Adipose tissue (tissue), 3 donors: ENCODE measurements at regions not wholly inside any gene's neighbourhood (a gene's known extent, or its start where the extent isn't known, plus 50 kb on each side); places are given as distances from the start of the nearest gene placed in this dataset.

Experiments
- H3K27ac ChIP-seq: one replicate; pipeline ENCODE4 v1.5.1; 2013; ENCODE audit warnings: low read depth, low read length
- WGBS, 3 donors: extraction: QIAGEN DNeasy Blood & Tissue Kit; methylation state at CpG; one replicate each; pipeline ENCODE4 v1.1.7; 2013; 5-methylcytosine and 5-hydroxymethylcytosine counted together
- donor health status: healthy with polysubstance abuse.
- donor health status: Bipolar disorder and iron deficiency.
- donor health status: healthy.

GRCh38 chr6:132165677-132166076 is 214.5 kb upstream of the CCN2 start:
- no peak overlapping the region for H3K27ac ChIP-seq
- 69 to 88% (median 74%) methylated on average over 2 of the region's 2 CpGs for WGBS, 3 donors

GRCh38 chr6:132161283-132161682 is 210.1 kb upstream of the CCN2 start:
- WGBS, 3 donors, result 27 to 50% (median 46%) methylated on average over 3 of the region's 3 CpGs

GRCh38 chr6:132153221-132153898 is 202.2 kb upstream of the CCN2 start:
- H3K27ac ChIP-seq, result no peak overlapping the region
- WGBS, 3 donors, result 67 to 69% (median 69%) methylated on average over 9 of the region's 9 CpGs

More at GRCh38 chr6:132161283-132161682, 210.1 kb upstream of the CCN2 start:
- H3K27ac ChIP-seq, result no peak overlapping the region

- 62 to 66% (median 63%) methylated on average over 2 of the region's 2 CpGs for WGBS, 3 donors
- H3K27ac ChIP-seq, result no peak overlapping the region
Measured at GRCh38 chr6:132147530-132148011, 196.4 kb upstream of the CCN2 start.

- no peak overlapping the region for H3K27ac ChIP-seq
Measured at GRCh38 chr6:132144456-132144855, 193.3 kb upstream of the CCN2 start.

GRCh38 chr6:132143258-132143657 is 192.1 kb upstream of the CCN2 start:
- H3K27ac ChIP-seq, result no peak overlapping the region
- 61 to 78% (median 69%) methylated on average over 1 of the region's 1 CpG for WGBS, 3 donors

GRCh38 chr6:132142768-132143167 is 191.6 kb upstream of the CCN2 start:
- no peak overlapping the region for H3K27ac ChIP-seq

GRCh38 chr6:132142308-132142707 is 191.1 kb upstream of the CCN2 start:
- H3K27ac ChIP-seq, result no peak overlapping the region
- 70 to 77% (median 71%) methylated on average over 1 of the region's 1 CpG for WGBS, 3 donors

- WGBS, 3 donors, result 94 to 97% (median 96%) methylated on average over 3 of the region's 3 CpGs
Measured at GRCh38 chr6:132140189-132140588, 189.0 kb upstream of the CCN2 start.

GRCh38 chr6:132139611-132140010 is 188.4 kb upstream of the CCN2 start:
- WGBS, 3 donors, result 77 to 92% (median 89%) methylated on average over 2 of the region's 2 CpGs
- no peak overlapping the region for H3K27ac ChIP-seq

More at GRCh38 chr6:132140189-132140588, 189.0 kb upstream of the CCN2 start:
- H3K27ac ChIP-seq, result no peak overlapping the region

- 61 to 90% (median 72%) methylated on average over 3 of the region's 3 CpGs for WGBS, 3 donors
- no peak overlapping the region for H3K27ac ChIP-seq
Measured at GRCh38 chr6:132136981-132137380, 185.8 kb upstream of the CCN2 start.

- H3K27ac ChIP-seq, result no peak overlapping the region
- 90 to 97% (median 96%) methylated on average over 6 of the region's 6 CpGs for WGBS, 3 donors
Measured at GRCh38 chr6:132135409-132135808, 184.2 kb upstream of the CCN2 start.

GRCh38 chr6:132133736-132134445 is 182.7 kb upstream of the CCN2 start:
- H3K27ac ChIP-seq, result no peak overlapping the region
- 37 to 70% (median 43%) methylated on average over 5 of the region's 5 CpGs for WGBS, 3 donors

- peak overlapping the region; percentile 12 for H3K27ac ChIP-seq
- 61 to 81% (median 76%) methylated on average over 3 of the region's 3 CpGs for WGBS, 3 donors
Measured at GRCh38 chr6:132132924-132133639, 181.9 kb upstream of the CCN2 start.

GRCh38 chr6:132132422-132132821 is 181.2 kb upstream of the CCN2 start:
- H3K27ac ChIP-seq, result no peak overlapping the region
- WGBS, 3 donors, result 25 to 68% (median 45%) methylated on average over 2 of the region's 2 CpGs

GRCh38 chr6:132131758-132132157 is 180.6 kb upstream of the CCN2 start:
- H3K27ac ChIP-seq, result peak overlapping the region; percentile 43
- WGBS, 3 donors, result 42 to 77% (median 54%) methylated on average over 2 of the region's 2 CpGs

- WGBS, 3 donors, result 43 to 66% (median 50%) methylated on average over 3 of the region's 3 CpGs
Measured at GRCh38 chr6:132131351-132131750, 180.2 kb upstream of the CCN2 start.

GRCh38 chr6:132130626-132131298 is 179.6 kb upstream of the CCN2 start:
- WGBS, 3 donors, result 37 to 78% (median 42%) methylated on average over 10 of the region's 10 CpGs
- H3K27ac ChIP-seq, result no peak overlapping the region

More at GRCh38 chr6:132131351-132131750, 180.2 kb upstream of the CCN2 start:
- H3K27ac ChIP-seq, result peak overlapping the region; percentile 43

- no peak overlapping the region for H3K27ac ChIP-seq
- WGBS, 3 donors, result 89 to 94% (median 90%) methylated on average over 1 of the region's 1 CpG
Measured at GRCh38 chr6:132128424-132128823, 177.3 kb upstream of the CCN2 start.
